Stimulated activated CD4-positive, alpha-beta T cell treated with anti-CD3 and anti-CD28 coated beads, Interleukin-4, amount 100 ng/mL, for 48 hours (primary cell): ENCODE measurements at regions not wholly inside any gene's neighbourhood (a gene's known extent, or its start where the extent isn't known, plus 50 kb on each side); places are given as distances from the start of the nearest gene placed in this dataset.

Source experiments
- DNase-seq, 2 donors: peaks; one replicate each; pipeline ENCODE4 v3.0.0-alpha.2; 2020; ENCODE audit warnings: low read depth in 2 of 2

DNA sequence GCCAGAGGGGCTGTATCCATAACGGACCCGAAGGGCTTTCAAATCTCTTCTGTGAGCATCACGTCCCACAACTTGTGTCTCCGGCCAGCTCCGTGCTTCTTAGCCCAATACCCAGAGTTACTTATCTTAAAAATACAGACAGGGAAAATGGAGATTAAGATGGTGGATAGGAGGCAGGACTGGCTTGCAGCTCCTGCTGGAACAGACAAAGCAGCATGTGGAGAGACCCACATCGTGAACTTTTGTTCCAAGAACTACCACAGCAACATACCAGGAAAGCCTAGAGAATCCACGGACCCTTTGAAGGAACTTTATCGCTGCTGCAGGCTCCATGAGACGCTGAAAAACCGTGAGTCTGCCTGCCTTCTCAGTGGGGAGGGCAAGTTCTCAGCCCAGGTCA lies 113.7 kb downstream of the RNASET2 start:
- DNase-seq, result no peak

GRCh38 chr6:166841216-166841615 lies 115.1 kb downstream of the RNASET2 start:
- DNase-seq, result no peak

DNA sequence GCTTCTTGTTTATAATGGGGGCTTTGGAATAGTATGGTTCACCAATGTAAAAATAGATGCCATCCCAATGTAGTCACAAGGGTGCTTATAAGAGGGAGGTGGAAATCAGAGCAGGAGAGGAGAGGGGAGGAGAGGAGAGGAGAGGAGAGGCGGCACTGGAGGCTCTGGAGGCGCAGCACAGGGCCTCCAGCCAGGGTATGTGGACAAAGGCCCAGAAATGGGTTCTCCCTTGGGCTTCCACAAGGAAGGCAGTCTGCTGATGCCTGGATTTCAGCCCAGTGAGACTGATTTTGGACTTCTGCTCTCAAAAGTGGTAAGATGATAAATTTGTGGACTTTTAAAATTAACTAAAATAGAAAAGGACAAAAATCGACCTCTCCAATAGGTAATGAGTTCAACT lies 116.8 kb downstream of the RNASET2 start:
- no peak for DNase-seq

GRCh38 chr6:166838987-166839386 lies 117.4 kb downstream of the RNASET2 start:
- no peak for DNase-seq

DNA sequence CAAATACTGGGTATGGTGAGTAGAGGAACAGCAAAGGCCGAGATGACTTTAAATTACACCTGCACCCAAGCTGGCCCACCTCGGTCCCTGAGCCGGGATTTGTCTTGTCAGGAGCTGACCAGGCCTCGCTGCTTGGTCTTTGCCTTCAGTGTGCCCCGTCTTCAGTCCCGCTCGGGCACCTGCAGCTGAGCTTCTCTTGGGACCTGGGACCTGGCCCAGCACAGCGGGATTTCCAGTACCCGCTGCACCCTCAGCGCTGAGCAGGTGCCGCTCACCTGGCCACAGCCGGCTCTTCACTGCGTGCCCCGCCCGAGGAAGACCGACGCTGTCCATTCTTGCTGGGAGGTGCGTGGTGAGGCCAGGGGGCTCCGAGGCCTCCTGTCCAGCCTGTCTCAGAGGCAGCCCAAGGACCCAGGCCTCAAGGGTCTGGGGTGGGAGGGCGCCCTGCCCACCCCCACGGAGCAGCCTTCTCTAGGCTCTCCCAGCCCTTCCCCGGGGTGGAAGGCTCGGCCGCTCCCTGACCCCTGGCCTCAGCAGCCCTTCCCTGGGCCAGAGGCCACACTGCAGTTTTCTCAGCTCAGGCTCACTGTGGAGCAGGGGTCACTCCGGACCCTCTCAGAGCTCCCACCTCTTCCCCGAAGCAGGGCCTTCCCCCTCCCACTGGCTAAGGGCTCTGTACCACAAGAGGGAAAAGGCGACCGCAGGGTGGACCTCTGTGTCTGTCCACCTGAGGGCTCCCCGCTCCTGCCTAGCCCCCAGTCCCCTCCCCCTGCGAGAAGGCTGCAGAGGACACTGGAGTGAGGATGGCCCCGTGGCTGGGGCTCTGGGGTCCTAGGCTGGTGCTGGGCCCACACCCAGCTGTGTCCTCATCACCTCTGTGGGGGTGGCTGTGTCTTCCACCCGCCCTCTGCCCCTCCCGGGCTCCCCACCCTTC lies 119.3 kb downstream of the RNASET2 start:
- DNase-seq, result no peak

DNA sequence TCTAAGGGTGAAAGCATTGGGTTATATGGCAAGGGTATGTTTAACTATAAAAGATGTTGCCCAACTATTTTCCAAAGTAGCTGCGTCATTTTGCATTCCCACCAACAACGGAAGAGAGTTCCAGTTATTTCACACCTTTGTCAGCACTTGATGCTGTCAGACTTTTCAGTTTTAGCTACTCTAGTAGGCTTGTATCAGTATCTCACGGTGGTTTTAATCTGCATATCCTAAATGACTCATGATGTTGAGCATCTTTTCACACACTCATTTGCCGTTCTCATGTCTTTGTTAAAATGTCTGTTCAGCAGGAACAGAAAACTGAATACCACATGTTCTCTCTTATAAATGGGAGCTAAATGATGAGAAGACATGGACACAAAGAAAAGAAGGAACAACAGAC lies 122.3 kb downstream of the RNASET2 start:
- DNase-seq, result no peak

GRCh38 chr6:166830891-166831363 lies 125.4 kb downstream of the RNASET2 start:
- no peak for DNase-seq

DNA sequence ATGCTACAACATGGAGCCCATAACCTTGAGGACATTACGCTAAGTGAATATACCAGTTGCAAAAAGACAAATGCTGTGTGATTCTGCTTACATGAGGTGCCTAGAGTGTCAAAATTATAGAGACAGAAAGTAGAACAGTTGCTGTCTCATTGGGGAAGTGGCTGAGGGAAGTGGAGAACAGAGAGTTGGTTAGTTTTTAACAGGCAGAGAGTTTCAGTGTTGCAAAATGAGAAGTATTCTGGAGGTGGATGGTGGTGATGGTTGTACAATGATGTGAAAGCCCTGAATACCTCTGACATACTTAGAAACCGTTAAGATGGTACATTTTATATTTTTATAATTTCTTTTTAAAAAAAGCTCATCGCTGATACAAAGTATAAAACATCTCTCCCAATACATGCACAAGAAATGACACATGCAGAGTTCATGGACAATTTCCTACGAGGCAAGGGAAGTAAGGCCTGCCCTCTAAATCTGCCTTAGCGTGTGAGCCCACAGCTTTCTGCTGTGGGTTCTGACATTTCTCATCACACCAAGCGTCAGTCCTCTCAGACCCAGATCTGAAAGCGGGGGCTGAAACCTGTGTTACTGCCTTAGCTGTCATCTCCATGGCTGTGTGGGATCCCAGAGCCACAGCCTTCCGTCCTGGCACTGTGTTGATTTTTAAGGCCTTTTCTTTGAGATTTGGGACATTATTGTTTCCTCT lies 126.0 kb downstream of the RNASET2 start:
- DNase-seq, result peak in 1 of 2 donors; percentile 42

DNA sequence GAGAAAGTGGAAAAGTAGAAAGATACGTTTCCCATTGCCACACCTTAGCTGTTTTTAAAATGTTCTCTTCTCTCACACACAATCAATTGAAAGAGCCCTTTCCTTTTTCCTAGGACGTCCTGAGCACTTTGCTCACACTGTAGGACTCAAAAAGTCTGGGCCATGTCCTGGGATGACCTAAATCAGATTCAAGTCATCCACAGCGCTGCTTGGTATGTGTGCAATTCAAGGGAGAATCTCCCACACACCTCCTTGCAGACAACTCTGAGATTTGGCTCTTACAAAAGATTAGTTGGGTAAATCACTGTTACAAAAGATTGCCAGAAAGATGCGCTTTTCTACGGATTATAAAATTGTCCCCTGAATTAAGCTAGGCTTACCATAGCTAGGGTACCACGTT lies 130.1 kb downstream of the RNASET2 start:
- no peak for DNase-seq

DNA sequence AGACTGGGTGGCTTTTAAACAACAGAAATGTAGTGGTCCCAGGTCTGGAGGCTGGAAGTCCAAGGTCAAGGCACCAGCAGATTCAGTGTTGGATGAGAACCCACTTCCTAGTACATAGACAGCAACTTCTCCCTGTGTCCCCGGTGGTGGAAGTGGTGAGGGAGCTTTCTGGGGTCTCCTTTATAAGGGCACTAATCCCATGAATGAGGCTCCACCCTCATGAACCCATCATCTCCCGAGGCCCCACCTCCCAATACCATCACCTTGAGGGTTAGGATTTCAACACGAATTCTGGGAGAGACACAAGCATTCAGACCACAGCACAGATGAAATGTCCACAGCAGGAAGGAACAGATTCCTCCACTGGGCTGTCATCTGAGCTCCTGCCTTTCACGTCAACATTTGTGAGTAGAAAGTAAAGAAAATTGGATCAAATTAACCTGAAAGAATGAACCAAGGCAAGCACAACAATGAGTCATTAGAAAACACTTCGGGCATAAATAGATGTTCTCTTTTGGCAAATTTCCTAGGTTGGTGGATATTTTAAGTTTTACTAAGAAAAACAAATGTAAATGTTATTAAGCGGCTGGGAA lies 130.7 kb downstream of the RNASET2 start:
- no peak for DNase-seq

GRCh38 chr6:166824880-166825250 lies 131.5 kb downstream of the RNASET2 start:
- DNase-seq, result no peak

DNA sequence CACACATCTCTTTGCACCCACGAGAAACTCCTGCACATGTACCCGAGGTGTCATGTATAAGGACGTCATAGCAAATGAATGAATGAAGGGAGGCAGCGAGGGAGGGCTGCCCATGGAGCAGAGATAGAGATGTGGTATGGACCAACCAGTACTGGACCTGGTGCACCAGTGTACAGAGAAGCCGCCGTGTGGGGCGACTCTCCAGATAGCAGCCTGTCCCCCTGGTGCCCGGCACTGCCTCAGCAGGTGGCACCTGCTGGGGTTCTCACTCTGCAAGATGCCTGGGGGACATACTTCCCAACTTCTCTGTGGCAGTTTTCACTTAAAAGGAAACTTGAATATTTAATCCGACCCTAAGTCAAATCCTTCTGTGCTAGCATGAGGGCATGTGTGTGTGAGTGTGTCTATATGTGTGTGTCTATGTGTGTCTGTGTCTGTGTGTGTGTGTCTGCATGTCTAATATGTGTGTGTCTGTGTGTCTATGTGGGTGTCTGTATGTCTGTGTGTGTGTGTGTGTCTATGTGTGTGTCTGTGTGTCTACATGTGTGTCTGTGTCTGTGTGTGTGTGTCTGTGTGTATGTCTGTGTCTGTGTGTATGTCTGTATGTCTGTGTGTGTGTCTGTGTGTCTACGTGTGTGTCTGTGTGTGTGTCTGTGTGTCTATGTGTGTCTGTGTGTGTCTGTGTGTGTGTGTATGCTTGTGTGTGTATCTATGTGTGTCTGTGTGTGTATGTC lies 132.0 kb downstream of the RNASET2 start:
- DNase-seq, result no peak

DNA sequence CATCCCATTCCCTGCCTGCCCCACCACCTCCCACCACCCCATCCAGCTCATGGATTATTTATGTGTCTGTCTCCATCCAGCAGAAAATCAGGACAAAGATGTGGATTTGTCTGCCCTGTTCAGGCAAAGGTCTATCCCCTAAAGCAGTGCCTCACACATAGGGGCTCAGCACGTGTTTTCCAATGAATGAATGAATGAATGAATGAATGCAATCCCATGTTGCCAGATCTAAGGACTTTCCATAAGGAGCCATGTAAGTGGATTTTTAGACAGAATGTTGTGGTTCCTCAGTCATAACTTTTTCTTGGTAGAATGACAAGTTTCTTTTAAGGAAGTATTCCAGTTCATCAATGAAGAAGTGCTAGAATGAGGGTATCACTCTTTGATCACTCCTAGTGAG lies 133.7 kb downstream of the RNASET2 start:
- no peak for DNase-seq

DNA sequence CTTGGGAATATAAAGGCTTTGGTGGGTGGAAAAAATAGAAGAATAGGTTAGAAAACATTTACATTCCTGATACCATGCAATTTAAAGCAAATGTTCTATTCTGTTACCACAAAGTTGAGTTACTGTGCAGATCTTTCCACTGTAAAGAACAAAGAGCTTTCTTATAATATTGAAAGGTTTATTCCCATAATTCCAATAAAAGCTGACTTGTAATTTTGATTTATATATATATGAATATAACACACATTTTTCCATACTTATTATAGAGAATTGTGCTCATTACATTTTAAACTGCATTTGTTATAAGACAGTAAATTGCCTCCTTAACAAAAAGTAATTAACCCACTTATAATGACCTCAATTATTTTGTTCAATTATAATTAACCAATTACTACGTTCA lies 135.9 kb downstream of the RNASET2 start:
- no peak for DNase-seq

DNA sequence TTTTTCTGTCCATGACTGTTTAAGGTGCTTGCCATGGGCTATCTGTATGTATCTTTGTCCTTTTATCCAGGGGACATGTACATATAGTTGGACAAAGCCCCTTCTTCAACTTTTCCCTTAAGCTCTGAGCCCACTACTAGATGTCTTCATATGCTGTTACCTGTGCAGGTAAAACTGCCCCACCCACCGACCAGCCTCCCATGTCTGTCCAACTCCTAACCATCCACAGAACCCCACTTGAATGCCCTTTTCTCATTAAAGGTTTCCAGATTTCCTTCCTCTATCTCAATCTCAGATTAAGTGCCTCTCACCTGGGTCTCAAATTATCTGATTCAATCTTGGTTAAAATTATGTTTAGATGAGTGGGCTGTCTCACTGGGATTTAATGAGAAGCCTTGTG lies 136.3 kb downstream of the RNASET2 start:
- no peak for DNase-seq

DNA sequence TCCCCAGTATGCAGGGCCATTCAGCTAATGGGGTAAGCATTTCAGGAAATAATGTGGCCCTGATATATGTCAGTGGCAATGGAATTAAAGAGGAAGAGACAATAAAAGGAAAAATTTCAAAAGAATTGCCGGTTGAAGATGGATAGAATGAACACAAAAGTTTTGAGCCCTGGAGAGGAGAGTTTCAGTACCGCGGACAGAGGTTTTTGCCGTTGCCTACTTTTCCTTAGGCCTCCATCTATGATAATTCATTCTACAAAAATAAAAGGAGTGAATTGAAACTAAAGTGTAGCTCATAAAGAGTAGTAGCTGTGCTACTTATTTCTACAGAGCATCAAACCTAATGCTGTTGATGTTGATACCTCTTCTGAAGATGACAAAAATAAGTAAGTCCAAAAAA lies 140.7 kb downstream of the RNASET2 start:
- no peak for DNase-seq

DNA sequence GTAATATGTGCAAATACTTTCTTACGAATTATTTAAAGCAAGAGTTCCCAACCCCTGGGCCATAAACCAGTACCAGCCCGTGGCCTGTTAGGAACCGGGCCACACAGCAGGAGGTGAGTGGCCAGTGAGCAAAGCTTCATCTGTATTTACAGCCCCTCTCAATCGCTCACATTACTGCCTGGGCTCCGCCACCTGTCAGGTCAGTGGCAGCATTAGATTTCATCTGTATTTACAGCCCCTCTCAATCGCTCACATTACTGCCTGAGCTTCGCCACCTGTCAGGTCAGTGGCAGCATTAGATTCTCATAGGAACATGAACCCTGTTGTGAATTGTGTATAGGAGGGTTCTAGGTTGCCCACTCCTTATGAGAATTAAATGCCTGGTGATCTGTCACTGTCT lies 142.0 kb downstream of the RNASET2 start:
- no peak for DNase-seq

- DNase-seq, result no peak
These were observed 142.9 kb downstream of the RNASET2 start for GRCh38 chr6:166813461-166813860.

- DNase-seq, result no peak
These were observed 145.5 kb downstream of the RNASET2 start for GRCh38 chr6:166810864-166811263.

GRCh38 chr6:166809721-166810120 lies 146.6 kb downstream of the RNASET2 start:
- no peak for DNase-seq

GRCh38 chr6:166806962-166807757 lies 149.2 kb downstream of the RNASET2 start:
- DNase-seq, result no peak
